ENCODE measurements at regions not wholly inside any gene's neighbourhood (a gene's known extent, or its start where the extent isn't known, plus 50 kb on each side); places are given as distances from the start of the nearest gene placed in this dataset.

DNA sequence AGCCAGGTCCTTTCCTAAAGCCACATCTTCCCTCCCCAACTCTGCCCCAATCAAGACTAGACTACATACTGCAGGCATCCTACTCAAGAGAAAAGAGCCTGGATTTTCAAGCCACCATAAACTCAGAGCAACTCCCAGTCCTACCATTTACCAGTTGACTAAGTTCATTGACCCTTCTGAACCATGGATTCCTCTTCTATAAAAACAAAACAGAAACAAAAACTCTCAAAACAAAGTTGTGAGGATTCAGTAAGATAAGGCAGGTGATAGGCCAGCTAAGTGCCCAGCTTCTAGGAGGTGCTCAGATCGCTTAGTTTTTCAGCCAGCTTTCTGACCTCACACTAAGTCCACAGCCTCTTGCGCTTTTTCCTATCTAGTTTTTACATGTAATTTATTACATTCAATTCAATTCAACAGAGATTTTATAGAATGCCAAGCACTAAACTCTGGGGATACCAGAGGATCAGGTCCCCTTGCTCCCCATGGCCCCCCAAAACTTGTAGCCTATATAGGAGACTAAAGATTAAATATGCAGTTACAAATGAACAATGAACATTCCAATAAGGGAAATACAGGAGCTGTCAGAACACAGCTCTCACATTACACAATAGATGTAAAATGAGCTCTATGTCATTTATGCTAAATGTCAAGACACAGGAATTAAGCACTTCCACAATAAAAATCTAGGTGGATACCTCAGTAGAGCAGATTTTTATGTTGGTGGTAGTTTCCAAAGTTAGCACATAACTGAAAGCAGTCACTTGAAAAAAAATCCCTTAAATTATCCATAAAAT lies 104.5 kb upstream of the EGLN3 start:
- Histone ChIP-seq H3K4me2 (ENCODE audit: low read length) (no peak overlapping the region), H3K9me3 (ENCODE audit: control insufficient read depth, insufficient read depth, low read length) (no peaks in the 10 kb centered on the region), H3F3A (ENCODE audit: control insufficient read depth, insufficient read depth) (no peaks in the 10 kb centered on the region), H3K27me3 (ENCODE audit: control insufficient read depth, low read length) (no peaks in the 10 kb centered on the region), H3K9me2 (replicated peaks; ENCODE audit: control insufficient read depth, low read length) (no peaks in the 10 kb centered on the region), H3K36me3 (ENCODE audit: control insufficient read depth, low read length) (no peaks in the 10 kb centered on the region), H3K4me3 (ENCODE audit: low read length) (no peak overlapping the region), H4K20me1 (ENCODE audit: control insufficient read depth, insufficient read depth, low read depth, low read length) (no peaks in the 10 kb centered on the region), H3K4me1 (ENCODE audit: control insufficient read depth, low read length) (no peaks in the 10 kb centered on the region), H3K27ac (ENCODE audit: low read depth, low read length) (no peak overlapping the region), H3K79me2 (ENCODE audit: control insufficient read depth, low read length) (no peaks in the 10 kb centered on the region)
- TF ChIP-seq, protein P1, sequence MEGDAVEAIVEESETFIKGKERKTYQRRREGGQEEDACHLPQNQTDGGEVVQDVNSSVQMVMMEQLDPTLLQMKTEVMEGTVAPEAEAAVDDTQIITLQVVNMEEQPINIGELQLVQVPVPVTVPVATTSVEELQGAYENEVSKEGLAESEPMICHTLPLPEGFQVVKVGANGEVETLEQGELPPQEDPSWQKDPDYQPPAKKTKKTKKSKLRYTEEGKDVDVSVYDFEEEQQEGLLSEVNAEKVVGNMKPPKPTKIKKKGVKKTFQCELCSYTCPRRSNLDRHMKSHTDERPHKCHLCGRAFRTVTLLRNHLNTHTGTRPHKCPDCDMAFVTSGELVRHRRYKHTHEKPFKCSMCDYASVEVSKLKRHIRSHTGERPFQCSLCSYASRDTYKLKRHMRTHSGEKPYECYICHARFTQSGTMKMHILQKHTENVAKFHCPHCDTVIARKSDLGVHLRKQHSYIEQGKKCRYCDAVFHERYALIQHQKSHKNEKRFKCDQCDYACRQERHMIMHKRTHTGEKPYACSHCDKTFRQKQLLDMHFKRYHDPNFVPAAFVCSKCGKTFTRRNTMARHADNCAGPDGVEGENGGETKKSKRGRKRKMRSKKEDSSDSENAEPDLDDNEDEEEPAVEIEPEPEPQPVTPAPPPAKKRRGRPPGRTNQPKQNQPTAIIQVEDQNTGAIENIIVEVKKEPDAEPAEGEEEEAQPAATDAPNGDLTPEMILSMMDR (IDR thresholded peaks at IDR 0.05; ENCODE audit: low read depth, low read length, poor library complexity, severe bottlenecking), result no peak
- no peak for TF ChIP-seq EZH2phosphoT487 (IDR thresholded peaks at IDR 0.05; ENCODE audit: borderline replicate concordance, low read length)

GRCh38 chr14:34053666-34054065 lies 102.8 kb upstream of the EGLN3 start:
- no peaks in the 10 kb centered on the region for H3K79me2 ChIP-seq (ENCODE audit: control insufficient read depth, low read length)
- H3K9me3 ChIP-seq (ENCODE audit: control insufficient read depth, insufficient read depth, low read length), result no peaks in the 10 kb centered on the region
- no peaks in the 10 kb centered on the region for H3K27me3 ChIP-seq (ENCODE audit: control insufficient read depth, low read length)
- no peak overlapping the region for H3K4me2 ChIP-seq (ENCODE audit: low read length)
- H3K36me3 ChIP-seq (ENCODE audit: control insufficient read depth, low read length), result no peaks in the 10 kb centered on the region
- H4K20me1 ChIP-seq (ENCODE audit: control insufficient read depth, insufficient read depth, low read depth, low read length), result no peaks in the 10 kb centered on the region
- H3K4me3 ChIP-seq (ENCODE audit: low read length), result no peak overlapping the region
- TF ChIP-seq, protein P1 (IDR thresholded peaks at IDR 0.05; ENCODE audit: low read depth, low read length, poor library complexity, severe bottlenecking), result no peak
- TF ChIP-seq EZH2phosphoT487 (IDR thresholded peaks at IDR 0.05; ENCODE audit: borderline replicate concordance, low read length), result no peak
- H3K27ac ChIP-seq (ENCODE audit: low read depth, low read length), result no peak overlapping the region
- no peaks in the 10 kb centered on the region for H3K4me1 ChIP-seq (ENCODE audit: control insufficient read depth, low read length)
- no peaks in the 10 kb centered on the region for H3F3A ChIP-seq (ENCODE audit: control insufficient read depth, insufficient read depth)
- no peaks in the 10 kb centered on the region for H3K9me2 ChIP-seq (replicated peaks; ENCODE audit: control insufficient read depth, low read length)

DNA sequence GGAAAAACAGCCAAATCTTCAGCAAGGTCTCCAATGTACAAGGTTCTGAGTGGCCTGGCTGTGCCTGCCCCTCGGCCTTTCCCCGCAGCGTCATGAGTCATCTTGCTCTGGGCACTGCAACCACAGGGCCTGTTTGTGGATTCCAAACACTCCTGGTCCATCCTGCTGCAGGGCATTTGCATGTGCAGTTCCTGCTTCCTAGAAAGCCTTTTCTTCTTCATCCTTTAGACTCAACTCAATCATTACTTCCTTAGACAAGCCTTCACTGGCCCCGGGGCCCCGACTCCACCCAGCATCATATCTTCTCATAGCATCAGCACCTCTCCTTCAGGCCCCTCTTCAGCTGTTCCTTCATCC lies 101.8 kb upstream of the EGLN3 start:
- H3K27ac ChIP-seq (ENCODE audit: low read depth, low read length), result no peak overlapping the region
- H3K9me3 ChIP-seq (ENCODE audit: control insufficient read depth, insufficient read depth, low read length), result no peaks in the 10 kb centered on the region
- no peaks in the 10 kb centered on the region for H3K4me1 ChIP-seq (ENCODE audit: control insufficient read depth, low read length)
- no peaks in the 10 kb centered on the region for H3K36me3 ChIP-seq (ENCODE audit: control insufficient read depth, low read length)
- H3K4me2 ChIP-seq (ENCODE audit: low read length), result no peak overlapping the region
- no peaks in the 10 kb centered on the region for H4K20me1 ChIP-seq (ENCODE audit: control insufficient read depth, insufficient read depth, low read depth, low read length)
- no peaks in the 10 kb centered on the region for H3K79me2 ChIP-seq (ENCODE audit: control insufficient read depth, low read length)
- no peak overlapping the region for H3K4me3 ChIP-seq (ENCODE audit: low read length)
- TF ChIP-seq, protein P1 (IDR thresholded peaks at IDR 0.05; ENCODE audit: low read depth, low read length, poor library complexity, severe bottlenecking), result no peak
- TF ChIP-seq EZH2phosphoT487 (IDR thresholded peaks at IDR 0.05; ENCODE audit: borderline replicate concordance, low read length), result no peak
- no peaks in the 10 kb centered on the region for H3K27me3 ChIP-seq (ENCODE audit: control insufficient read depth, low read length)
- no peaks in the 10 kb centered on the region for H3F3A ChIP-seq (ENCODE audit: control insufficient read depth, insufficient read depth)
- no peaks in the 10 kb centered on the region for H3K9me2 ChIP-seq (replicated peaks; ENCODE audit: control insufficient read depth, low read length)
